OCI-LY7 (cell line): ENCODE measurements at regions not wholly inside any gene's neighbourhood (a gene's known extent, or its start where the extent isn't known, plus 50 kb on each side); places are given as distances from the start of the nearest gene placed in this dataset.

Experiments
- BruUV-seq: library from RNA; stranded (reverse); fragments of 400-500 nt; replicated peaks from 2 replicates; lab custom pipeline; 2021; lab: Mats Ljungman, UMichigan
- CTCF ChIA-PET: fragments of 300-600 bp; sonication (Branson Sonifier 250); formaldehyde crosslinking; loops from one replicate; lab custom pipeline; 2022; ENCODE audit warnings: antibody characterized with exemption; ENCODE audit not compliant: unreplicated experiment; lab: Charles Lee
- POLR2A ChIA-PET: fragments of 300-600 bp; sonication (Branson Sonifier 250); formaldehyde crosslinking; loops from one replicate; lab custom pipeline; 2022; ENCODE audit warnings: antibody characterized with exemption; lab: Charles Lee
- DNase-seq: peaks from one replicate; pipeline ENCODE4 v3.0.0-alpha.2; 2015; ENCODE audit warnings: low spot score
- H2AFZ ChIP-seq: fragments of 200-600 bp; sonication (generic), shearing (Covaris generic); 2 replicates; pipeline ENCODE4 v1.6.1; 2014; ENCODE audit warnings: mild to moderate bottlenecking, antibody characterized with exemption, low read length, moderate library complexity
- H3K27ac ChIP-seq: fragments of 200-600 bp; sonication (generic); 2 replicates; pipeline ENCODE4 v1.5.1; 2014; ENCODE audit warnings: mixed run types, low read depth, mild to moderate bottlenecking, moderate library complexity, low read length, inconsistent platforms; ENCODE audit not compliant: poor library complexity, severe bottlenecking
- H3K36me3 ChIP-seq: fragments of 200-600 bp; sonication (generic); 2 replicates; pipeline ENCODE4 v1.6.1; 2014; ENCODE audit warnings: mild to moderate bottlenecking, antibody characterized with exemption, low read length, moderate library complexity, mixed read lengths; ENCODE audit not compliant: insufficient read depth
- H3K4me1 ChIP-seq: fragments of 200-600 bp; sonication (generic); 2 replicates; pipeline ENCODE4 v1.5.1; 2014; ENCODE audit warnings: mild to moderate bottlenecking, low read length; ENCODE audit not compliant: insufficient read depth, poor library complexity, severe bottlenecking
- H3K4me2 ChIP-seq: fragments of 200-600 bp; sonication (generic); 2 replicates; pipeline ENCODE4 v1.6.1; 2014; ENCODE audit warnings: mild to moderate bottlenecking, low read length
- H3K4me3 ChIP-seq: fragments of 200-600 bp; sonication (generic); 2 replicates; pipeline ENCODE4 v1.5.1; 2014; ENCODE audit warnings: mild to moderate bottlenecking, low read depth, low read length; ENCODE audit not compliant: poor library complexity, severe bottlenecking
- H3K79me2 ChIP-seq: fragments of 200-600 bp; sonication (generic); 2 replicates; pipeline ENCODE4 v1.6.1; 2016; ENCODE audit warnings: low read depth, mild to moderate bottlenecking, low read length, moderate library complexity, mixed read lengths; ENCODE audit not compliant: insufficient read depth
- H3K9me2 ChIP-seq: fragments of 200-600 bp; sonication (generic); 2 replicates; pipeline ENCODE4 v1.6.1; 2016; ENCODE audit warnings: mild to moderate bottlenecking, low read length, mixed read lengths; ENCODE audit not compliant: insufficient read depth
- H3K9me3 ChIP-seq: fragments of 200-600 bp; sonication (generic); 2 replicates; pipeline ENCODE4 v1.6.1; 2014; ENCODE audit warnings: mild to moderate bottlenecking, mixed run types, low read length, mixed read lengths
- H4K20me1 ChIP-seq: fragments of 200-600 bp; sonication (generic); 2 replicates; pipeline ENCODE4 v1.6.1; 2014; ENCODE audit warnings: mild to moderate bottlenecking, antibody characterized with exemption, low read length, moderate library complexity, mixed read lengths; ENCODE audit not compliant: insufficient read depth
- EZH2phosphoT487 ChIP-seq: fragments of 200-600 bp; sonication (generic); IDR thresholded peaks from 2 replicates; pipeline ENCODE4 v1.6.1; 2018; ENCODE audit warnings: low read depth, borderline replicate concordance, mild to moderate bottlenecking, mixed run types, antibody characterized with exemption, low read length, moderate library complexity, mixed read lengths
- intact Hi-C: fragments of 100-400 bp; cut with micrococcal nuclease; formaldehyde crosslinking; loops from one replicate; pipeline ENCODE4 v1.10.0; 2022; ENCODE audit not compliant: unreplicated experiment
- TF ChIP-seq, protein P1 (sequence below): fragments of 200-600 bp; sonication (generic); conservative IDR thresholded peaks from 2 replicates; pipeline ENCODE4 v1.5.1; 2014; ENCODE audit warnings: mild to moderate bottlenecking, antibody characterized with exemption, low read length, moderate library complexity, mixed read lengths

DNA sequence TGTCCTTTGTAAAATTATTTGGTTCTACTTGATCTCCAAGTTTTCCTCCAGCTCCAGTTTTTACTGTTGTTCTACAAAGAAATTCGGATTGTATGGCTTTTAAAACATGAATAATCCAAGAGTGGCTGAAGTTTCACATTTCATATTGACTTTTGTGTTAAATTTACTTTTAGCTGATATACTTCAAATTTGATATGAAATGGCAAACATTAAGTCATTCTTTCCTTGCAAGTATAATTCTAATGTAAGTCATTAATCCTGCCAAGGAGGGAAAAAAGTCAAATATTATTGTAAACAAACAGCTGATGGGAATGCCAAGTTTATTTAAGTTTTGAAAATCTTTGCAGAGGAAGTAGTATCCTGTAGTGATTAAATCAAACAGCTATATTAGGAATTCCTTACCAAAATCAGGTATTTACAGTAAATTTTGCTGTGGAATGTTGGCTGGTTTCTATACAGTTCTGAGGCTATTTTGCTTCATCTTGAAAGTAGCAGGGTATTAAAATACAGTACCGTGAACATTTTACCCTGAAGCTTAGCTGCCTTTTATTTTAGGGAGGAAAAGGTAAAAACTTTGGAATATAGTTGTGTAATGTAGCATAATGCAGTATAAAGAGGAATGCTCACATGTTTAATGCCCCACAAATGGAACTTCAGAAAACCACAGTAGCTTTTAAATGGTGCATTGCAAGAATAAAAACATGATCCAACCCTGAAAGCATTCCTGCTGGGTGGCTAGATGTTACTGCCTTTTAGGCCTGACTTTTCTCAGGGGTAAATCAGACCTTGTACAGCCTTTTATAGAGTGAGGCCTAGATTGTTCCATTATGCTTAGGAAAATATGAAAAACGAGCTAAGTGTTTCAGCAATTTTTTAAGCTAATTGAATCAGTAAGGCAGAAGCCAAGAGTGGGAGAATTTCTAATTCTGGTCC is 62.7 kb upstream of the NT5C1B start:
- no peaks in the 10 kb centered on the region for H3K9me2 ChIP-seq
- intact Hi-C loops, result no loop called here
- CTCF ChIA-PET, result no interaction called here
- H3K9me3 ChIP-seq, result no peaks in the 10 kb centered on the region
- TF ChIP-seq, protein P1, sequence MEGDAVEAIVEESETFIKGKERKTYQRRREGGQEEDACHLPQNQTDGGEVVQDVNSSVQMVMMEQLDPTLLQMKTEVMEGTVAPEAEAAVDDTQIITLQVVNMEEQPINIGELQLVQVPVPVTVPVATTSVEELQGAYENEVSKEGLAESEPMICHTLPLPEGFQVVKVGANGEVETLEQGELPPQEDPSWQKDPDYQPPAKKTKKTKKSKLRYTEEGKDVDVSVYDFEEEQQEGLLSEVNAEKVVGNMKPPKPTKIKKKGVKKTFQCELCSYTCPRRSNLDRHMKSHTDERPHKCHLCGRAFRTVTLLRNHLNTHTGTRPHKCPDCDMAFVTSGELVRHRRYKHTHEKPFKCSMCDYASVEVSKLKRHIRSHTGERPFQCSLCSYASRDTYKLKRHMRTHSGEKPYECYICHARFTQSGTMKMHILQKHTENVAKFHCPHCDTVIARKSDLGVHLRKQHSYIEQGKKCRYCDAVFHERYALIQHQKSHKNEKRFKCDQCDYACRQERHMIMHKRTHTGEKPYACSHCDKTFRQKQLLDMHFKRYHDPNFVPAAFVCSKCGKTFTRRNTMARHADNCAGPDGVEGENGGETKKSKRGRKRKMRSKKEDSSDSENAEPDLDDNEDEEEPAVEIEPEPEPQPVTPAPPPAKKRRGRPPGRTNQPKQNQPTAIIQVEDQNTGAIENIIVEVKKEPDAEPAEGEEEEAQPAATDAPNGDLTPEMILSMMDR, result no peak
- TF ChIP-seq EZH2phosphoT487, result no peak
- no TSS peak for BruUV-seq
- POLR2A ChIA-PET, result interaction anchor here (1.1 kb wide), 1 partner anchor 10 kb away, joined by 3 read pairs; no protein-coding TSS in a partner anchor
- no peaks in the 10 kb centered on the region for H4K20me1 ChIP-seq
- H3K27ac ChIP-seq, result no peak overlapping the region
- no peaks in the 10 kb centered on the region for H3K79me2 ChIP-seq
- no peak overlapping the region for H3K4me3 ChIP-seq
- DNase-seq, result no peak
- no peak overlapping the region for H2AFZ ChIP-seq
- H3K36me3 ChIP-seq, result no peaks in the 10 kb centered on the region
- no peak overlapping the region for H3K4me2 ChIP-seq
- no peaks in the 10 kb centered on the region for H3K4me1 ChIP-seq

DNA sequence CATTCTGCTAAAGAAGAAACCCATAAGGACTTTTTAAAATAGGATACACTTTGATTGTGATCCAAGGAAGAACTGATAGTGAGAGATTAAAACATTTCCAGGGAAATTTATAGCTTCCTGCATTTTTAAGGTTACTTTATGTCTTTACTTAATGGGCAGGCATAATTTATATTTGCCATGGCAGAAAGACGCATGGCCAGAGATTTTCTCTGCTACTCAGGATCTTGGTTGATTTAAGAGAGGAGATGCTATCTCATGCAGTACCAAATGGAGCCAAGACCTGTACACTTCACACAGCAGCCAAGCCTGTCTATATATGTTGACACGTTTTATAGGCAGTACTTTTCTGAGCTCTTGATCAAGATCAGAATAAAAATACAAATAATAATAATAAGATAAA is 60.9 kb upstream of the NT5C1B start:
- Histone ChIP-seq H3K4me3 (no peak overlapping the region), H3K36me3 (no peaks in the 10 kb centered on the region), H3K79me2 (no peaks in the 10 kb centered on the region), H3K4me2 (no peak overlapping the region), H4K20me1 (no peaks in the 10 kb centered on the region), H2AFZ (no peak overlapping the region), H3K9me3 (no peaks in the 10 kb centered on the region), H3K9me2 (no peaks in the 10 kb centered on the region), H3K4me1 (no peaks in the 10 kb centered on the region), H3K27ac (no peak overlapping the region)
- POLR2A ChIA-PET, result no interaction called here
- TF ChIP-seq, protein P1, result no peak
- no peak for TF ChIP-seq EZH2phosphoT487
- CTCF ChIA-PET, result no interaction called here
- DNase-seq, result no peak
- intact Hi-C loops, result no loop called here
- BruUV-seq, result no TSS peak
